GM18867 (cell line): ENCODE measurements at regions not wholly inside any gene's neighbourhood (a gene's known extent, or its start where the extent isn't known, plus 50 kb on each side); places are given as distances from the start of the nearest gene placed in this dataset.

Experiments
- ATAC-seq: cut with Tn5 transposase; IDR thresholded peaks from one replicate; pipeline ENCODE4 v1.9.1; 2021; ENCODE audit warnings: mild to moderate bottlenecking, moderate library complexity; ENCODE audit not compliant: unreplicated experiment

- ATAC-seq = no peak
Measured at GRCh38 chr20:60591172-60591799, 633.1 kb downstream of the CDH26 start.

DNA sequence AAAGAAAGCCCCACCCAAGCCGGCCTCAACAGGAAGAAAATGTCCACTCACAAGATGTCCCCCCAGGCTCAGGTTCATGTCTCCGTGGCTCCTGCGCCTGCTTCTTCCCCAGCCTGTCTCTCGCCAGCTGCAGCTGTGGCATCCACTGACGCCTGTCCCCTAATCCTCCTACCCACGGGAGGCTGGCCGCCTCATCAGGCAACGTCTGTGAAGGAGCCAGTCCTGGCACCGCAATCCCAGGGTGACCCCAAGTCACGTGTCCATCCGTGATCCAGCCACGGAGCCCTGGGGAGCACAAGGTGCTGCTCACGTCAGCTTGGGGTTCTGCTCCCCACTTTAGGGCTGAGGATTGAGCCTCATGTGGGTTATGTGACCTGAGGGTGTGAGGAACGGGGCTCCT, 640.3 kb downstream of the CDH26 start:
- no peak for ATAC-seq

- no peak for ATAC-seq
Measured at GRCh38 chr20:60599381-60599780, 641.2 kb downstream of the CDH26 start.

- ATAC-seq = no peak
Measured at GRCh38 chr20:60600036-60600435, 641.8 kb downstream of the CDH26 start.

DNA sequence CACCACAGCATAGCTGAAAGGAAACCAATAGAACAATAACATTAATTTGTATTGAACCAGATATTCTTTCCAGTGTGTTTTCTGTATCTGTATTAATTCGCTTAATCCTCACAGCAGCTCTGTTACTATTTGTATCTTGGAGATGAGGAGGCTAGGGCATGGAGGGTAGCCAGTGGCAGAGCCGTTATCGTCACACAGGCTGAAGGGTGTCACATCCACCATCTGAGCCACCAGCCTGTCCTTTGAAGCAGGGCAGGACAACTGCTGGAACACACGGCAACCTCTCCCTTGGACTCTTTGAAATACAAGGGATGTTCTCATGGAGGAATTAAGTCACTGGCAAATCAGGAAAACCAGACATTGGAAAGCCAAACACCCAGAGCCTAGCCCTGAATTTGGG, 628.0 kb upstream of the CDH4 start:
- no peak for ATAC-seq

- ATAC-seq = no peak
Measured at GRCh38 chr20:60627751-60628565, 624.1 kb upstream of the CDH4 start.

GRCh38 chr20:60628749-60629148, 623.3 kb upstream of the CDH4 start:
- ATAC-seq = no peak

DNA sequence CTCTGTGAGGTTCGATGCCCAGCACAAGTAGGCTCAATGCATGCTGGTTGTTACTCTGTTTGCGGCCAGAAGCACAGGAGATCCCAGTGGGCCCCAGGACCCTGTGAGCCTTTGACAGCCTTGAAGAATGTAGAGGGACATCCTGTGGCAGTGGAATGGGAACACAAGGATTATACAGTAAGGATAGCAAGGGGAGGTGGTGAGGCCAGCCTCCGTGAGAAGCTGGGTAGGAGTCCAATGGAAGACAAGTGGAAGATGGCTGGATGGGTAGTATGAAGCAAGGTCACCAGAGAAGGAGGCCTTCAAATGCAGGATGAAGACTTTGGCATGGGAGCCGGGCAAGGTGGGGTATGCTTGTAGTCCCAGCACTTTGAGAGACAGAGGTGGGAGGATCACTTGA, 622.9 kb upstream of the CDH4 start:
- ATAC-seq = no peak

- ATAC-seq = no peak
Measured at GRCh38 chr20:60630609-60631008, 621.5 kb upstream of the CDH4 start.

DNA sequence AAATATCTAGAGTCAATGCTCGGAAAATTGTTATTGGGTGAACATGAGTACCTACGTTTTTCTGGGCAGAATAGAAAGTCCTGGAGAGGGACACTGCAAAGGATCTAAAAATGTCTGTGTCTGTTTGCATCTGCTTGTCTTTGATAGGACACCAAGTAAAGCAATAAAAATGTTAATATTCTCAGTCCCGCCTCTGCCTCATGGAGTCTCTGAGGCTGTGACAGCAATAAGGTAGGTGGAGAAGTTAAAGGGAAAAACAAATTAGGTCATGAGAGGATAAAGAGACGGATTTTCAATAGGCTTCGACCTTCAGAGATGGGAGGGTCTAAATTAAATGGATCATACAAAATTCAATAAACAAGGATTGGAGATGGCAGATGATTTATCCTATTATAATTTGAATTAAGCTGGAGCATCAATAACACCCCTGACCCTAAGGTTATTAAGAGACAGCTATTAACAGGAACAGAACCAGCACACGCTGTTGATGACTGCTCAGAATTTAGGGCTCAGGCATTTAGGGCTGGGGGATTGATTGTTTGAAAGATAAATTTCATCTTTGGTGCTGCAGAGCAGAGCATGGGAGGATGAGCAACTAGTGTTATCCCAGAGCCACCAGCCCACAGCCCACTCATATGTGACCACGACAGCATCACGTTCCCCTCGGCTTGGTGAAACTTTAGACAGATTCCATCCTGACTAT, 620.3 kb upstream of the CDH4 start:
- ATAC-seq = no peak

DNA sequence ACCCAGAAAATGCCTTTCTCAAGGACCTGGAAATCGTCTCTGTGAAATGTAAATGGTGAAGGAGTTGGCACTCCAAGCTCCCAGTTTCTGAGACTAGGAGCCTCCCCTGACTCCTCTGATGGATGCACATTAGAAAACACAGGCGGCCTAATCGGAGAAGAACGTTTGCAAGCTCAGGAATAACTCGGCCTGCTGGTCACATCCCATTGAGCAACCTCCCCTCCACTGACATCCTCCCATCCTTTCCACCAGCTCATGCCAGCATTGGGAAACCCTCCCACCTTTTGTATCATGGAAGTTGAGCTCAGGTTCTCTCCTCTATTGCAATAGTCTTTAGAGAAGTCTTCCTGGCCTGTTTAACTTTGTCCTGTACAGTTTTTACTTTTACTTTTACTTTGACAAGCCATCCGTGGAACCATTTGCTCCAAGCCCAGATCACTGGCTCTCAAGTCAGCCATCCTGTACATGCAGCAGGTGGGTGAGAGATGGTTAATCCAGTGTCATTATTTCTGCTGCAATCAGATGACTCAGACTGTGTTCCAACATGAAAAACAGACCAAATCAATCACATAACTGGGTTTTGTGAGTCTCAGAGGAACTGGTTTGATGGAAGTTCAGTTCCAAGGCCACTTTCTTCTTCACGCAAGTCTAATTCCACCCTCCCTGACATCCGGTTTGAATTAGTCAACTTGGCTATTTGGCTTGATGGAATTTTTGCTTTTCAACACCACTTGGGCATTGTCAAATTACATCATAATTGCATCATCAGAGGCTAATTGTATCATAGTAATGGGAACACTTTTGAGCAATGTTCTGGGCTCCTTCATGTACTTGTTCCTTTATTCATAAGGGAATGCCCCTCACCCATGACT, 619.4 kb upstream of the CDH4 start:
- no peak for ATAC-seq

DNA sequence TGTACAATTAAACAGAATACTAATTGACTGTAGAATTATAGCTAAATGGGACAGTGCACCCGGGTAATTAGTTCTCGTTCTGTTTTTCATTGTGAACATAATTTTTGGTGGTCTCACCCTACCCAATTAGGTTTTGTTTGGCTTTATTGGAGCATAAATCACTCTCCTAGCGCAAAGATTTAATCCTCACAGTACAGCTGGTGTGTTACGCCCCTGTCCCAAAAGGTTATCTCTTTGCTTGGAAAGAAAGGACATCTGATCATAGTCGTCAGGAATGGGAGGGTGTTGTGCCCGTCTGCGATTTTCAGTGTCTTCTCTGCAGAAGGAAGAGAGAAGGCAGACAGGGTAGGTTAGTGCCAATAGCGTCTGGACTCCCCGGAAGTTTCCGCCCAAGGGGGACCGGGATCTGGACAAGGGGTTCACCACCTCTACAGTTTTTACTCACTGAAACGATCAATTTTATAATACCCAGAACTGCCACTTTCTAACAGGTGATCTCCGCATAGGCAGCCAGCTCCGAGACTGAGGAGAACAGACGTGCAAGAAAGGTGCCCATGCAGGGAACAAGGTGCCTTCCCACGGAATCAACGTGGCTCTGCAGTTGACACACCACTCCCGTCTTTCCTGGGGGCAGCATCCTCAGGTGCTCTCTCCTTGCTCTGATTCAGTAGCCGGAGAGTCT, 617.4 kb upstream of the CDH4 start:
- no peak for ATAC-seq

DNA sequence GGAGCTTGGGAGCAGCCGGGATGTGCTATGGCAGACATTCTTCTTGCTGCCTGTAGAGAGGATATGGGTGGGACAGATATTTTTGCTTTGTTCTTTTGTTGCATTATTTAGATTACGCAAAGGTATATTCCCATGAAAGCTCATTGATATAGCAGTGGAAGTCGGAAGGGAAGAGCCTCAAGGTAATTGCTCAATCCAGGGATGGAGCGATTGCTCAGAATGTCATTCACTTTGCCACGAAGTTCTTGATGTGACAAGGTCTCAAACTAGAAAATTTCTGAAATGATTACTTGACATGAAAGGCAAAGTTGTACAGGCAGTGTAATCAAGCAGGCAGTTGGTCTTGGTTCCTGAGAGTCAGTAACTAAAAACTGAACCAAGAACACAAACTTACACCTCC, 615.6 kb upstream of the CDH4 start:
- ATAC-seq = no peak

- ATAC-seq = no peak
Measured at GRCh38 chr20:60637801-60638200, 614.3 kb upstream of the CDH4 start.

GRCh38 chr20:60638430-60639098, 613.5 kb upstream of the CDH4 start:
- ATAC-seq = no peak

DNA sequence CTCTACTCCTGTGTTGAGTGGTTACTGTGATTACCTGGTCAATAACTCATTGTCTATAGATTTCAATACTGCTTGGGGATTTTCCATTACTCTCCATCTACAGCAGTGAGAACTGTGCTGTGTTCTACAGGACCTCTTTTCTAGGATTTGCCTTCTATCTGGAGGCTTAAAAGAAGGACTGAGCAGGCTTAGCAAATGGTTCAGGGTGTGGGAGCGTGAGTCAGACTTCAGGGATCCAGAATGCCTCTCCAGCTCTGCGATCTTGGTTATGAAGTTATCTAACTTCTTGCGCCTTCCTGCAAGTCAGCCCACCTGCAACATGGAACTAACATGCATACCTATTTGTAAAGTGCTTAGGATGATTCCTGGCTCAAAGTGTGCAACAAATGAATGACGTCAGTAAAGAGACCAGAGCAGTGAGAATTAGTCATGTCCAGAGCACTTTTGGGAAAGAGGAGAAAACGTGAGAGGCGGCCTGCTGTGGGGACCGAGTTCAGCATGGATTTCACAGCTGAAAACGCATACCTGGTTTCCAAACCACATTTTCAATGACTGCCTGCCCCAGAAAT, 610.1 kb upstream of the CDH4 start:
- no peak for ATAC-seq

- ATAC-seq = no peak
Measured at GRCh38 chr20:60642541-60642940, 609.5 kb upstream of the CDH4 start.

DNA sequence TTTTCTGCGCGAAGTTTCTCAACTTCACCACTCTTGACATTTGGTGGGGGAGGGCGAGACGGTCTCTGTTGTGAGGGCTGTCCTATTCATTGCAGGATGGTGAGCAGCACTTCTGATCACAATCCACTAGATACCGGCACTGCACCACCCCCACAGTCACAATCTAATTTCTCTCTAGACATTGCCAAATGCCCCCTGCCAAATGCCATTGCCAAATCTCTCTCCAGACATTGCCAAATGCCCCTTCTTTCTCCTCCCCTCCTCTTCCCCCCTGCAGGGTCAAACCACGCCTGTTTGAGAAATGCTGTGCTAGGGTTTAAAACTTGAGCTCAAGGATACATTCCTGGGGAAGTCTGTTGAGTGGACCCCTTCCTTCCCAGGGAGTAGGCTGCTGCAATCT, 603.5 kb upstream of the CDH4 start:
- ATAC-seq = no peak

DNA sequence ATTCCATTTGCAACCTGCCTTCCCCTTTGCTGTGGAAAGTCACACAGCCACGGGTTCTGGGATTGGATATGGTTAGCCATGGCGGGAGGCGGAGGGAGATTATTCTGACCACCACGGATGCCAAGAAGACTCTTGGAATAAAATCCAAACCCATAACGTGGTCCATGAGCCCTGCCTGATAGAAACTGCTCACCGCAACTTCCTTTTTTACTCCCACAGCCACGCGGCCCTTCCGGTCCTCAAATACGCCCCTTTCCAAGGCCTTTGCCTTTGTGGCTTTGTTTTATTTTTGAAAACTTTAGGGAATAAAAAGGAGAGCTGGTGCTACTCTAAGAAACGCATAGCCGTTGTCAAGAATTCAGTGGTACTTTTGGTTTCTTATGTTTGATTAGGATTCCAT, 602.5 kb upstream of the CDH4 start:
- no peak for ATAC-seq

GRCh38 chr20:60650087-60650486, 602.0 kb upstream of the CDH4 start:
- no peak for ATAC-seq
